ENCODE measurements at regions not wholly inside any gene's neighbourhood (a gene's known extent, or its start where the extent isn't known, plus 50 kb on each side); places are given as distances from the start of the nearest gene placed in this dataset.

- TF ChIP-seq POLR2AphosphoS5 (IDR thresholded peaks at IDR 0.05; ENCODE audit: insufficient read depth in 1 of 2, low read depth in 1 of 2), result no peak
- TF ChIP-seq CTCF (IDR thresholded peaks at IDR 0.05), result no peak
Measured at GRCh38 chr16:62565706-62566105, 529.5 kb upstream of the CDH8 start.

All from vagina (tissue), 2 donors.